K562 (cell line): ENCODE measurements at regions not wholly inside any gene's neighbourhood (a gene's known extent, or its start where the extent isn't known, plus 50 kb on each side); places are given as distances from the start of the nearest gene placed in this dataset.
A peak's percentile ranks its signal among the peaks of the same experiment; 100 is the strongest.

Experiments used
- ATF4 ChIP-seq: fragments of 450-650 bp; formaldehyde crosslinking; IDR thresholded peaks from 2 replicates; pipeline ENCODE4 v1.4.0; 2022; ENCODE audit warnings: mild to moderate bottlenecking, moderate library complexity
- BMI1 ChIP-seq: fragments of 150-350 bp; IDR thresholded peaks from 2 replicates; pipeline ENCODE4 v1.6.1; 2014; ENCODE audit warnings: low read length
- CBX8 ChIP-seq: fragments of 200-600 bp; sonication (generic); IDR thresholded peaks from 2 replicates; pipeline ENCODE4 v1.6.1; 2012; ENCODE audit warnings: borderline replicate concordance, mixed run types, low read depth, mild to moderate bottlenecking, moderate library complexity, mixed read lengths, low read length, control low read depth, inconsistent platforms; ENCODE audit not compliant: poor library complexity, severe bottlenecking; ENCODE audit errors: extremely low read depth
- CEBPB ChIP-seq: fragments of 450-650 bp; IDR thresholded peaks from 2 replicates; pipeline ENCODE4 v1.6.1; 2016; ENCODE audit warnings: missing genetic modification characterization, missing compliant biosample characterization
- FOXA3 ChIP-seq, 2 experiments: fragments of 450-650 bp in 1 of 2; sonication (generic) in 1 of 2; formaldehyde crosslinking; IDR thresholded peaks in 1 of 2; conservative IDR thresholded peaks in 1 of 2; 2 replicates each; pipeline versions ENCODE4 v1.4.0 to v1.8.0; 2020 to 2022; ENCODE audit warnings: mild to moderate bottlenecking in 2 of 2, missing genetic modification reagents in 1 of 2
- NFATC3 ChIP-seq: fragments of 450-650 bp; IDR thresholded peaks from 2 replicates; pipeline ENCODE4 v1.6.1; 2017; ENCODE audit warnings: mild to moderate bottlenecking
- NR3C1 ChIP-seq: sonication (generic); formaldehyde crosslinking; IDR thresholded peaks from 2 replicates; pipeline ENCODE4 v1.8.1; 2022; ENCODE audit warnings: missing genetic modification reagents
- PHF8 ChIP-seq: fragments of 200-600 bp; sonication (generic); IDR thresholded peaks from 2 replicates; pipeline ENCODE4 v1.6.1; 2012; ENCODE audit warnings: mixed run types, mild to moderate bottlenecking, inconsistent platforms, low read length, moderate library complexity, borderline replicate concordance
- PRPF4 ChIP-seq: fragments of 200-400 bp; formaldehyde crosslinking; IDR thresholded peaks from one replicate; pipeline ENCODE4 v1.6.1; 2017; ENCODE audit warnings: low read length, low read depth, mild to moderate bottlenecking; ENCODE audit not compliant: insufficient read depth, poor library complexity, severe bottlenecking
- RBFOX2 ChIP-seq: fragments of 200-400 bp; formaldehyde crosslinking; IDR thresholded peaks from 2 replicates; pipeline ENCODE4 v1.6.1; 2017; ENCODE audit warnings: low read depth, mild to moderate bottlenecking, low read length, moderate library complexity
- SRF ChIP-seq, 2 experiments: fragments of 250-450, 450-650 bp in 1 of 2; sonication (Bioruptor Pico) in 1 of 2; sonication (generic) in 1 of 2; formaldehyde crosslinking; IDR thresholded peaks; 2 replicates each; pipeline versions ENCODE4 v1.5.0 to v1.5.1; 2020 to 2022; ENCODE audit warnings: mild to moderate bottlenecking in 1 of 2, missing genetic modification reagents in 1 of 2
- SRSF1 ChIP-seq: fragments of 200-400 bp; formaldehyde crosslinking; IDR thresholded peaks from 2 replicates; pipeline ENCODE4 v1.6.1; 2017; ENCODE audit warnings: mild to moderate bottlenecking, low read depth, low read length, moderate library complexity
- TEAD1 ChIP-seq, 2 experiments: fragments of 450-650 bp in 1 of 2; sonication (generic) in 1 of 2; formaldehyde crosslinking; IDR thresholded peaks; 2 replicates each; pipeline versions ENCODE4 v1.4.0 to v1.8.0; 2020 to 2022; ENCODE audit warnings: mild to moderate bottlenecking in 2 of 2, missing genetic modification reagents in 1 of 2
- ZNF12 ChIP-seq: sonication (generic); formaldehyde crosslinking; IDR thresholded peaks from 2 replicates; pipeline ENCODE4 v1.4.0; 2020; ENCODE audit warnings: mild to moderate bottlenecking, missing genetic modification reagents
- ZNF23 ChIP-seq: fragments of 250-450 bp; sonication (Bioruptor Pico); IDR thresholded peaks from 2 replicates; pipeline ENCODE4 v1.4.0; 2020; ENCODE audit warnings: mild to moderate bottlenecking
- ZNF24 ChIP-seq: fragments of 450-650 bp; IDR thresholded peaks from 2 replicates; pipeline ENCODE4 v1.6.1; 2016
- ZNF277 ChIP-seq: fragments of 250-450 bp; sonication (Bioruptor Pico); IDR thresholded peaks from 2 replicates; pipeline ENCODE4 v1.8.0; 2022; ENCODE audit warnings: inconsistent platforms, mild to moderate bottlenecking, moderate library complexity, borderline replicate concordance
- TF ChIP-seq, protein P1 (sequence below): fragments of 450-650 bp; IDR thresholded peaks from 2 replicates; pipeline ENCODE4 v1.6.1; 2017; ENCODE audit warnings: antibody characterized with exemption
- TF ChIP-seq, protein P2 (sequence below): fragments of 450-650 bp; formaldehyde crosslinking; IDR thresholded peaks from 2 replicates; pipeline ENCODE4 v1.4.0; 2020; ENCODE audit warnings: mild to moderate bottlenecking, mixed read lengths
- TF ChIP-seq, protein P3 (sequence below), 2 experiments: fragments of 450-650 bp; IDR thresholded peaks; 2 replicates each; pipeline ENCODE4 v1.6.1; 2016

DNA sequence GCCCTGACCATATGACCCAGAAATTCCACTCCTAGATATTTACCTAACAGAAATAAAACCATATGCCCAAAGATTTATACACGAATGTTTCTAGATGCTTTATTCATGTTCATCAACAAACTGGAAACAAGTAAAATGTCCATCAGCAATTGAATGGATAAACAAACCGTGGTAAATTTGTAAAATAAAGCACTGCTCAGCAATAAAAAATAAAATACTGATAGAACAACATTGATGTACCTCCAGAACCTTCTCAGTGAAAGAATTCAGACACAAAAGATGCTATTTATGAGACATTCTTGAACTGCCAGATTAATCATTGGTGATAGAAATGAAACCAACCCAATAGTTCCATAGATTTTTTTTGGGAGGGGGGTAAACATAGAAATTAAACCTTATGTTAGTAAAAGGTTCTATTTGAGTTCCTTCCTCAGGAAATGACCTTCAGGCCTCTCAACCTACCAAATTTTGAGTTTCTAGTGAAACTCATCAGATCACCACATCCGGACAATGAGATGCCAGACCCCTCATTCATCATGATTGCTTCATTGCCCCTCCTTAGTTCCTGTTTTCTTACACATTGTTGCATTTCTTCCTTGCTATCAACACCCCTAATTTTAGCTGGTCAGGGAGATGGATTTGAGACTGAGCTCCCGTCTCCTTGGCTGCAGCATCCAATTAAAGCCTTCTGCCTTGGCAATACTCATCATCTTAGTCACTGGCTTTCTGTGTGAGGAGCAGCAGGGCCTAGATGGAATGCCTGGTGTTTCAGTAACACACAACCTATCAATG is 203.5 kb downstream of the LPIN1 start (continued):
- TF ChIP-seq ATF4 (CRISPR knock-in tag) (peak; percentile 24; the same call in 1 of the 2 replicates), ZNF277 (CRISPR knock-in tag) (no peak), TEAD1 (CRISPR knock-in tag; IDR thresholded peaks at IDR 0.05) (no peak), CBX8 (no peak), PRPF4 (no peak), ZNF24 (peak; percentile 64; the same call in 1 of the 2 replicates), CEBPB (tag) (peak; percentile 56), RBFOX2 (no peak), NR3C1 (no peak), BMI1 (no peak), NFATC3 (no peak), FOXA3 (CRISPR knock-in tag; conservative IDR thresholded peaks at IDR 0.05 in 1 of 2, IDR thresholded peaks at IDR 0.05 in 1 of 2) (0 out of 4 replicates have a peak, but pooled peaks of 1 of the 2 experiments have one; percentile 27), PHF8 (no peak), ZNF12 (CRISPR knock-in tag) (no peak), SRF (CRISPR knock-in tag; IDR thresholded peaks at IDR 0.05) (no peak), SRSF1 (no peak), ZNF23 (CRISPR knock-in tag) (no peak)
- TF ChIP-seq, protein P1, sequence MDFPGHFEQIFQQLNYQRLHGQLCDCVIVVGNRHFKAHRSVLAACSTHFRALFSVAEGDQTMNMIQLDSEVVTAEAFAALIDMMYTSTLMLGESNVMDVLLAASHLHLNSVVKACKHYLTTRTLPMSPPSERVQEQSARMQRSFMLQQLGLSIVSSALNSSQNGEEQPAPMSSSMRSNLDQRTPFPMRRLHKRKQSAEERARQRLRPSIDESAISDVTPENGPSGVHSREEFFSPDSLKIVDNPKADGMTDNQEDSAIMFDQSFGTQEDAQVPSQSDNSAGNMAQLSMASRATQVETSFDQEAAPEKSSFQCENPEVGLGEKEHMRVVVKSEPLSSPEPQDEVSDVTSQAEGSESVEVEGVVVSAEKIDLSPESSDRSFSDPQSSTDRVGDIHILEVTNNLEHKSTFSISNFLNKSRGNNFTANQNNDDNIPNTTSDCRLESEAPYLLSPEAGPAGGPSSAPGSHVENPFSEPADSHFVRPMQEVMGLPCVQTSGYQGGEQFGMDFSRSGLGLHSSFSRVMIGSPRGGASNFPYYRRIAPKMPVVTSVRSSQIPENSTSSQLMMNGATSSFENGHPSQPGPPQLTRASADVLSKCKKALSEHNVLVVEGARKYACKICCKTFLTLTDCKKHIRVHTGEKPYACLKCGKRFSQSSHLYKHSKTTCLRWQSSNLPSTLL, result no peak
- TF ChIP-seq, protein P2, sequence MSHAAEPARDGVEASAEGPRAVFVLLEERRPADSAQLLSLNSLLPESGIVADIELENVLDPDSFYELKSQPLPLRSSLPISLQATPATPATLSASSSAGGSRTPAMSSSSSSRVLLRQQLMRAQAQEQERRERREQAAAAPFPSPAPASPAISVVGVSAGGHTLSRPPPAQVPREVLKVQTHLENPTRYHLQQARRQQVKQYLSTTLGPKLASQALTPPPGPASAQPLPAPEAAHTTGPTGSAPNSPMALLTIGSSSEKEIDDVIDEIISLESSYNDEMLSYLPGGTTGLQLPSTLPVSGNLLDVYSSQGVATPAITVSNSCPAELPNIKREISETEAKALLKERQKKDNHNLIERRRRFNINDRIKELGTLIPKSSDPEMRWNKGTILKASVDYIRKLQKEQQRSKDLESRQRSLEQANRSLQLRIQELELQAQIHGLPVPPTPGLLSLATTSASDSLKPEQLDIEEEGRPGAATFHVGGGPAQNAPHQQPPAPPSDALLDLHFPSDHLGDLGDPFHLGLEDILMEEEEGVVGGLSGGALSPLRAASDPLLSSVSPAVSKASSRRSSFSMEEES (CRISPR knock-in tag), result no peak
- TF ChIP-seq, protein P3, sequence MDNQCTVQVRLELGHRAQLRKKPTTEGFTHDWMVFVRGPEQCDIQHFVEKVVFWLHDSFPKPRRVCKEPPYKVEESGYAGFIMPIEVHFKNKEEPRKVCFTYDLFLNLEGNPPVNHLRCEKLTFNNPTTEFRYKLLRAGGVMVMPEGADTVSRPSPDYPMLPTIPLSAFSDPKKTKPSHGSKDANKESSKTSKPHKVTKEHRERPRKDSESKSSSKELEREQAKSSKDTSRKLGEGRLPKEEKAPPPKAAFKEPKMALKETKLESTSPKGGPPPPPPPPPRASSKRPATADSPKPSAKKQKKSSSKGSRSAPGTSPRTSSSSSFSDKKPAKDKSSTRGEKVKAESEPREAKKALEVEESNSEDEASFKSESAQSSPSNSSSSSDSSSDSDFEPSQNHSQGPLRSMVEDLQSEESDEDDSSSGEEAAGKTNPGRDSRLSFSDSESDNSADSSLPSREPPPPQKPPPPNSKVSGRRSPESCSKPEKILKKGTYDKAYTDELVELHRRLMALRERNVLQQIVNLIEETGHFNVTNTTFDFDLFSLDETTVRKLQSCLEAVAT (IDR thresholded peaks at IDR 0.05), result no peak
